Nephron progenitor cell (in vitro differentiated cells): ENCODE measurements at regions not wholly inside any gene's neighbourhood (a gene's known extent, or its start where the extent isn't known, plus 50 kb on each side); places are given as distances from the start of the nearest gene placed in this dataset.
"Not testable (repeated sequence)": the region's sequence is repeated elsewhere in the genome, so short reads cannot be mapped to it uniquely, and the experiment has no call there.

ENCODE experiments used
- DNase-seq: peaks from one replicate; pipeline ENCODE4 v3.0.0; 2021
- H3K27ac Mint-ChIP-seq: 2 replicates; pipeline ENCODE4 v1.8.0; 2021; ENCODE audit warnings: mild to moderate bottlenecking, moderate library complexity, mixed read lengths
- H3K27me3 Mint-ChIP-seq: 2 replicates; pipeline ENCODE4 v1.8.0; 2021; ENCODE audit warnings: mild to moderate bottlenecking, low read depth, mixed read lengths; ENCODE audit not compliant: poor library complexity
- H3K36me3 Mint-ChIP-seq: 2 replicates; pipeline ENCODE4 v1.8.0; 2021; ENCODE audit warnings: low read depth, mixed read lengths
- H3K4me1 Mint-ChIP-seq: 2 replicates; pipeline ENCODE4 v1.8.0; 2021; ENCODE audit warnings: mixed read lengths
- H3K4me3 Mint-ChIP-seq: 2 replicates; pipeline ENCODE4 v1.8.0; 2021; ENCODE audit warnings: mild to moderate bottlenecking, moderate library complexity, mixed read lengths
- H3K9me3 Mint-ChIP-seq: 2 replicates; pipeline ENCODE4 v1.8.0; 2021; ENCODE audit warnings: mild to moderate bottlenecking, moderate library complexity, mixed read lengths
- TF ChIP-seq, protein P1 (sequence below): fragments of 200-600 bp; sonication (generic); IDR thresholded peaks from 2 replicates; pipeline ENCODE4 v1.5.0; 2021; ENCODE audit warnings: antibody characterized with exemption

DNA sequence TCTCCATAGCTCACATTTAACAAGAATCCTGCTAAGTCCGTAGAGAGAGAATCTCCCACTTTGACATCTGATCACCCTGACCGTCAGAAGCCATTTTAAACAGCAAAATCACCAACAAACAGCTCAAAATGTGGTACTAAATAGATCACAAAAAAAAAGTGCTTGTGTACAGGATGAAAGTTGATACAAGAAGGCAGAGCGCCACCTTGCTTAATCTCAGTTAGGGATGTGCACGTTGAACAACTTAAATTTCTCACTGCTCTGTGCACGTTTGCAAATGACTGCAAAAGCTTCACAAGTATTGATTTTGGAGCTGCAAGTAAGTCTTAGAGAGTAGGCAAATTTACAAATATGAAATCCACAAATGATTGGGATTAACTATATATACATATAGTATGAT, 63.1 kb upstream of the NREP start:
- Mint-ChIP-seq H3K27me3 (no peaks in the 10 kb centered on the region), H3K4me1 (no peaks in the 10 kb centered on the region), H3K4me3 (no peak overlapping the region), H3K9me3 (no peaks in the 10 kb centered on the region), H3K36me3 (no peaks in the 10 kb centered on the region), H3K27ac (no peak overlapping the region)
- TF ChIP-seq, protein P1, sequence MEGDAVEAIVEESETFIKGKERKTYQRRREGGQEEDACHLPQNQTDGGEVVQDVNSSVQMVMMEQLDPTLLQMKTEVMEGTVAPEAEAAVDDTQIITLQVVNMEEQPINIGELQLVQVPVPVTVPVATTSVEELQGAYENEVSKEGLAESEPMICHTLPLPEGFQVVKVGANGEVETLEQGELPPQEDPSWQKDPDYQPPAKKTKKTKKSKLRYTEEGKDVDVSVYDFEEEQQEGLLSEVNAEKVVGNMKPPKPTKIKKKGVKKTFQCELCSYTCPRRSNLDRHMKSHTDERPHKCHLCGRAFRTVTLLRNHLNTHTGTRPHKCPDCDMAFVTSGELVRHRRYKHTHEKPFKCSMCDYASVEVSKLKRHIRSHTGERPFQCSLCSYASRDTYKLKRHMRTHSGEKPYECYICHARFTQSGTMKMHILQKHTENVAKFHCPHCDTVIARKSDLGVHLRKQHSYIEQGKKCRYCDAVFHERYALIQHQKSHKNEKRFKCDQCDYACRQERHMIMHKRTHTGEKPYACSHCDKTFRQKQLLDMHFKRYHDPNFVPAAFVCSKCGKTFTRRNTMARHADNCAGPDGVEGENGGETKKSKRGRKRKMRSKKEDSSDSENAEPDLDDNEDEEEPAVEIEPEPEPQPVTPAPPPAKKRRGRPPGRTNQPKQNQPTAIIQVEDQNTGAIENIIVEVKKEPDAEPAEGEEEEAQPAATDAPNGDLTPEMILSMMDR, result no peak
- no peak for DNase-seq

- H3K4me1 Mint-ChIP-seq, H3K36me3 Mint-ChIP-seq, H3K27me3 Mint-ChIP-seq, H3K9me3 Mint-ChIP-seq, DNase-seq, H3K27ac Mint-ChIP-seq, H3K4me3 Mint-ChIP-seq: not testable (repeated sequence)
Measured at GRCh38 chr5:111819028-111819427, 62.0 kb upstream of the NREP start.

DNA sequence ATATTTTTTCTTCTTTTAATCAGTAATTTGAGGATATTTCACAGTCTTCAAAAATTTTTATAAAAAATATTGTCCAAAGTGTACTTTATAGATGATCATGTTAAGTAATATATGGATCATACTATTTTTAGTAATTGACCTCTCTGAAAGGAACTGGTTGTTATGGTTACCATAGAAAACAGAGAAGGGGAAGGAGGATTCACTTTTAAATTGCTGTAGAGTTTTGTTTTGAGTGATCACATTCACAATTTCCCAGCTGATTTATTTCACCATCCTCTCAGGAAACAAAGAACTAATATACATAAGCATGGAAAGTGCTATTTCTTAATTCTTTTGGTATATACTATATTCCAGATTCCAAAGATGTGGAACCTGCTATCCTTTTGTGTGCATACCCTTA, 56.5 kb upstream of the NREP start:
- no peak for DNase-seq
- no peaks in the 10 kb centered on the region for H3K27me3 Mint-ChIP-seq
- H3K4me3 Mint-ChIP-seq, result no peak overlapping the region
- H3K9me3 Mint-ChIP-seq, result no peaks in the 10 kb centered on the region
- no peaks in the 10 kb centered on the region for H3K36me3 Mint-ChIP-seq
- H3K4me1 Mint-ChIP-seq, result no peaks in the 10 kb centered on the region
- TF ChIP-seq, protein P1, result no peak
- H3K27ac Mint-ChIP-seq, result no peak overlapping the region

GRCh38 chr5:111810112-111810511, 53.1 kb upstream of the NREP start:
- H3K9me3 Mint-ChIP-seq, result no peaks in the 10 kb centered on the region
- no peak for DNase-seq
- H3K36me3 Mint-ChIP-seq, result no peaks in the 10 kb centered on the region
- no peaks in the 10 kb centered on the region for H3K4me1 Mint-ChIP-seq
- no peaks in the 10 kb centered on the region for H3K27me3 Mint-ChIP-seq
- TF ChIP-seq, protein P1, result no peak
- H3K27ac Mint-ChIP-seq, result peak overlapping the region; percentile 8
- H3K4me3 Mint-ChIP-seq, result no peak overlapping the region
